ENCODE measurements at regions not wholly inside any gene's neighbourhood (a gene's known extent, or its start where the extent isn't known, plus 50 kb on each side); places are given as distances from the start of the nearest gene placed in this dataset.

- H3K9me3 ChIP-seq (ENCODE audit: control insufficient read depth, insufficient read depth, low read length): no peaks in the 10 kb centered on the region
- no peak overlapping the region for H3K9ac ChIP-seq (ENCODE audit: low read depth, low read length)
- no peak overlapping the region for H3K4me3 ChIP-seq (ENCODE audit: low read depth, low read length)
- peaks cover 2% of the 10 kb centered on the region; the same call in 1 of the 2 replicates for H3K27me3 ChIP-seq (ENCODE audit: control insufficient read depth, insufficient read depth, low read length)
- H3K4me1 ChIP-seq (ENCODE audit: control insufficient read depth, insufficient read depth, low read length): no peaks in the 10 kb centered on the region
- H3K27ac ChIP-seq (ENCODE audit: low read depth, low read length): no peak overlapping the region
- no peaks in the 10 kb centered on the region for H3K36me3 ChIP-seq (ENCODE audit: control insufficient read depth, insufficient read depth, low read length)
Measured at GRCh38 chr1:13878021-13878420, 178.0 kb downstream of the PRDM2 start.

GRCh38 chr1:13878451-13878850 lies 178.5 kb downstream of the PRDM2 start:
- no peak overlapping the region for H3K27ac ChIP-seq (ENCODE audit: low read depth, low read length)
- no peak overlapping the region for H3K4me3 ChIP-seq (ENCODE audit: low read depth, low read length)
- H3K9me3 ChIP-seq (ENCODE audit: control insufficient read depth, insufficient read depth, low read length): no peaks in the 10 kb centered on the region
- no peaks in the 10 kb centered on the region for H3K36me3 ChIP-seq (ENCODE audit: control insufficient read depth, insufficient read depth, low read length)
- no peak overlapping the region for H3K9ac ChIP-seq (ENCODE audit: low read depth, low read length)
- H3K27me3 ChIP-seq (ENCODE audit: control insufficient read depth, insufficient read depth, low read length): peaks cover 2% of the 10 kb centered on the region; the same call in 1 of the 2 replicates
- H3K4me1 ChIP-seq (ENCODE audit: control insufficient read depth, insufficient read depth, low read length): no peaks in the 10 kb centered on the region

- no peak overlapping the region for H3K9ac ChIP-seq (ENCODE audit: low read depth, low read length)
- no peak overlapping the region for H3K27ac ChIP-seq (ENCODE audit: low read depth, low read length)
- no peaks in the 10 kb centered on the region for H3K36me3 ChIP-seq (ENCODE audit: control insufficient read depth, insufficient read depth, low read length)
- H3K9me3 ChIP-seq (ENCODE audit: control insufficient read depth, insufficient read depth, low read length): no peaks in the 10 kb centered on the region
- H3K27me3 ChIP-seq (ENCODE audit: control insufficient read depth, insufficient read depth, low read length): peaks cover 23% of the 10 kb centered on the region
- no peaks in the 10 kb centered on the region for H3K4me1 ChIP-seq (ENCODE audit: control insufficient read depth, insufficient read depth, low read length)
- H3K4me3 ChIP-seq (ENCODE audit: low read depth, low read length): no peak overlapping the region
Measured at GRCh38 chr1:13881385-13882088, 181.5 kb downstream of the PRDM2 start.

- Histone ChIP-seq H3K4me1 (ENCODE audit: control insufficient read depth, insufficient read depth, low read length) (peaks cover 3% of the 10 kb centered on the region; the same call in 1 of the 2 replicates), H3K27ac (ENCODE audit: low read depth, low read length) (no peak overlapping the region), H3K9ac (ENCODE audit: low read depth, low read length) (no peak overlapping the region), H3K4me3 (ENCODE audit: low read depth, low read length) (no peak overlapping the region), H3K27me3 (ENCODE audit: control insufficient read depth, insufficient read depth, low read length) (peaks cover 82% of the 10 kb centered on the region), H3K9me3 (ENCODE audit: control insufficient read depth, insufficient read depth, low read length) (no peaks in the 10 kb centered on the region), H3K36me3 (ENCODE audit: control insufficient read depth, insufficient read depth, low read length) (no peaks in the 10 kb centered on the region)
Measured at GRCh38 chr1:13888351-13888986, 188.5 kb downstream of the PRDM2 start.

- Histone ChIP-seq H3K27me3 (ENCODE audit: control insufficient read depth, insufficient read depth, low read length) (peaks cover 83% of the 10 kb centered on the region), H3K9me3 (ENCODE audit: control insufficient read depth, insufficient read depth, low read length) (no peaks in the 10 kb centered on the region), H3K4me1 (ENCODE audit: control insufficient read depth, insufficient read depth, low read length) (peaks cover 5% of the 10 kb centered on the region; the same call in 1 of the 2 replicates), H3K36me3 (ENCODE audit: control insufficient read depth, insufficient read depth, low read length) (no peaks in the 10 kb centered on the region), H3K4me3 (ENCODE audit: low read depth, low read length) (no peak overlapping the region), H3K9ac (ENCODE audit: low read depth, low read length) (no peak overlapping the region), H3K27ac (ENCODE audit: low read depth, low read length) (no peak overlapping the region)
Measured at GRCh38 chr1:13889495-13889894, 189.5 kb downstream of the PRDM2 start.

- H3K27me3 ChIP-seq (ENCODE audit: control insufficient read depth, insufficient read depth, low read length): peaks cover 87% of the 10 kb centered on the region
- H3K36me3 ChIP-seq (ENCODE audit: control insufficient read depth, insufficient read depth, low read length): no peaks in the 10 kb centered on the region
- H3K9me3 ChIP-seq (ENCODE audit: control insufficient read depth, insufficient read depth, low read length): no peaks in the 10 kb centered on the region
- no peak overlapping the region for H3K4me3 ChIP-seq (ENCODE audit: low read depth, low read length)
- H3K27ac ChIP-seq (ENCODE audit: low read depth, low read length): no peak overlapping the region
- H3K9ac ChIP-seq (ENCODE audit: low read depth, low read length): no peak overlapping the region
- peaks cover 5% of the 10 kb centered on the region; the same call in 1 of the 2 replicates for H3K4me1 ChIP-seq (ENCODE audit: control insufficient read depth, insufficient read depth, low read length)
Measured at GRCh38 chr1:13890766-13891165, 190.8 kb downstream of the PRDM2 start.

- H3K9ac ChIP-seq (ENCODE audit: low read depth, low read length): no peak overlapping the region
- H3K27ac ChIP-seq (ENCODE audit: low read depth, low read length): no peak overlapping the region
- H3K4me3 ChIP-seq (ENCODE audit: low read depth, low read length): peak overlapping the region; percentile 67
- no peaks in the 10 kb centered on the region for H3K36me3 ChIP-seq (ENCODE audit: control insufficient read depth, insufficient read depth, low read length)
- H3K9me3 ChIP-seq (ENCODE audit: control insufficient read depth, insufficient read depth, low read length): no peaks in the 10 kb centered on the region
- H3K4me1 ChIP-seq (ENCODE audit: control insufficient read depth, insufficient read depth, low read length): peaks cover 5% of the 10 kb centered on the region; the same call in 1 of the 2 replicates
- peaks cover 89% of the 10 kb centered on the region for H3K27me3 ChIP-seq (ENCODE audit: control insufficient read depth, insufficient read depth, low read length)
Measured at GRCh38 chr1:13892198-13892597, 192.2 kb downstream of the PRDM2 start.

- no peaks in the 10 kb centered on the region for H3K9me3 ChIP-seq (ENCODE audit: control insufficient read depth, insufficient read depth, low read length)
- H3K4me1 ChIP-seq (ENCODE audit: control insufficient read depth, insufficient read depth, low read length): peaks cover 5% of the 10 kb centered on the region; the same call in 1 of the 2 replicates
- peak overlapping the region; percentile 67 for H3K4me3 ChIP-seq (ENCODE audit: low read depth, low read length)
- H3K9ac ChIP-seq (ENCODE audit: low read depth, low read length): no peak overlapping the region
- H3K27ac ChIP-seq (ENCODE audit: low read depth, low read length): no peak overlapping the region
- peaks cover 91% of the 10 kb centered on the region for H3K27me3 ChIP-seq (ENCODE audit: control insufficient read depth, insufficient read depth, low read length)
- H3K36me3 ChIP-seq (ENCODE audit: control insufficient read depth, insufficient read depth, low read length): no peaks in the 10 kb centered on the region
Measured at GRCh38 chr1:13892671-13893325, 192.8 kb downstream of the PRDM2 start.

GRCh38 chr1:13893409-13893821 lies 193.4 kb downstream of the PRDM2 start:
- Histone ChIP-seq H3K4me3 (ENCODE audit: low read depth, low read length) (peak overlapping the region; percentile 67), H3K9ac (ENCODE audit: low read depth, low read length) (no peak overlapping the region), H3K36me3 (ENCODE audit: control insufficient read depth, insufficient read depth, low read length) (no peaks in the 10 kb centered on the region), H3K27me3 (ENCODE audit: control insufficient read depth, insufficient read depth, low read length) (peaks cover 88% of the 10 kb centered on the region), H3K9me3 (ENCODE audit: control insufficient read depth, insufficient read depth, low read length) (no peaks in the 10 kb centered on the region), H3K4me1 (ENCODE audit: control insufficient read depth, insufficient read depth, low read length) (peaks cover 5% of the 10 kb centered on the region; the same call in 1 of the 2 replicates), H3K27ac (ENCODE audit: low read depth, low read length) (no peak overlapping the region)

- no peaks in the 10 kb centered on the region for H3K36me3 ChIP-seq (ENCODE audit: control insufficient read depth, insufficient read depth, low read length)
- H3K4me1 ChIP-seq (ENCODE audit: control insufficient read depth, insufficient read depth, low read length): peaks cover 5% of the 10 kb centered on the region; the same call in 1 of the 2 replicates
- H3K27me3 ChIP-seq (ENCODE audit: control insufficient read depth, insufficient read depth, low read length): peaks cover 57% of the 10 kb centered on the region
- no peaks in the 10 kb centered on the region for H3K9me3 ChIP-seq (ENCODE audit: control insufficient read depth, insufficient read depth, low read length)
- H3K4me3 ChIP-seq (ENCODE audit: low read depth, low read length): no peak overlapping the region
- no peak overlapping the region for H3K9ac ChIP-seq (ENCODE audit: low read depth, low read length)
- H3K27ac ChIP-seq (ENCODE audit: low read depth, low read length): no peak overlapping the region
Measured at GRCh38 chr1:13896932-13897331, 196.9 kb downstream of the PRDM2 start.

GRCh38 chr1:13898406-13898805 lies 198.4 kb downstream of the PRDM2 start:
- H3K4me1 ChIP-seq (ENCODE audit: control insufficient read depth, insufficient read depth, low read length): peaks cover 3% of the 10 kb centered on the region; the same call in 1 of the 2 replicates
- H3K27me3 ChIP-seq (ENCODE audit: control insufficient read depth, insufficient read depth, low read length): peaks cover 43% of the 10 kb centered on the region
- no peak overlapping the region for H3K4me3 ChIP-seq (ENCODE audit: low read depth, low read length)
- H3K27ac ChIP-seq (ENCODE audit: low read depth, low read length): no peak overlapping the region
- no peak overlapping the region for H3K9ac ChIP-seq (ENCODE audit: low read depth, low read length)
- no peaks in the 10 kb centered on the region for H3K36me3 ChIP-seq (ENCODE audit: control insufficient read depth, insufficient read depth, low read length)
- no peaks in the 10 kb centered on the region for H3K9me3 ChIP-seq (ENCODE audit: control insufficient read depth, insufficient read depth, low read length)
